Stimulated activated CD4-positive, alpha-beta T cell treated with anti-CD3 and anti-CD28 coated beads, Interleukin-15, amount 100 ng/mL, for 48 hours (primary cell): ENCODE measurements at regions not wholly inside any gene's neighbourhood (a gene's known extent, or its start where the extent isn't known, plus 50 kb on each side); places are given as distances from the start of the nearest gene placed in this dataset.

Source experiments
- DNase-seq, 2 donors: peaks; one replicate each; pipeline ENCODE4 v3.0.0-alpha.2; 2020; ENCODE audit warnings: low read depth in 2 of 2

DNA sequence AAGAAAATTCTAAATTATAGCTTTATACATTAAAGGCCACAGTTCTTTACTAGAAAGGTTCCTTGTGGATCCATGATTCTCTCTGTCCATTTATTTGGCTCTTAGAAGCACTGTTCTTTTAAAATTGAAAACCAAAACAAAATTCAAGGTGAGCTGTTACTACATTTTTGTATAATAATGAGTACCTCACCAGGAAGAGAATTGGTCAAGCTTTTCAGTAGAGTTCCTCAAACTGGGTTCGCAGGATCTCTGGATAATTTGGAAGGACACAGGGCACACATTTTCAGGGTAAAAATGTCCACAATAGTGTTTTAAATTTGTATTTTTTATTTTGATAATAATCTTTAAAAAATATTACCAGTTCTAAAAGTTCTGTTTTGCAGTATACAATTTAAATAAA, 93.0 kb downstream of the PPP1R3A start:
- DNase-seq = no peak

DNA sequence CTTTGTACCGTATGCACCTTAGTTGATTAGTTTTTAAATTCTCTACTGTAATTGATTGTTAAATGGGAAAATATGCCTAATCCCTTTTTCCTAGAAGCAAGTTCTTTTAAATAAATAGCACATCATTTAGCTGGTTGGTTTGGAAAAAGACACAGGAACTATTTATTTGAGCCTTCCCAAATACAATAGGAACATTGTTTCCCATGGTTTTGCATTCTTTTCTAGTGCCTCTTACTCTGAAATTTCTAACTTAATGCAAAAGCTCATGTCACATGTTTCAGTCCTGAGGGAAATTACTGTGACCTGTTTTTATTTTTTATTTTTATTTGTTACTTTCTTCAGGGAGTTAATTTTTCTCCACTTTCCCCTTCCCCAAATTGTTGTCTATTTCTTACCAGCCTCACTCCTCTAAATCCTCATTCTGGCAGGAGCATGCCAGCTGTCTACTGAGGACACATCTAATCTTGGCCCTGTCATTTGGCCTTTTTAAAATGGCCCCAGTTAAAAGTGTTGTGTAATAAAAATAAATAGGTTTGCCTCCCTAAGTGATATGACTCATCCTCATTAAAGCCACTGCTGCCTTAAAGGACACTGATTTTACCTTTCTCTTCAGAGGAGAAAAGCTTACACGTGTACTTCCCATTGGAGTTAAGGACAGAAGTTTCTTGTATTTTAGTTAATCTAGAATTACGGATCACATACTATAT, 94.5 kb downstream of the PPP1R3A start:
- DNase-seq = no peak

DNA sequence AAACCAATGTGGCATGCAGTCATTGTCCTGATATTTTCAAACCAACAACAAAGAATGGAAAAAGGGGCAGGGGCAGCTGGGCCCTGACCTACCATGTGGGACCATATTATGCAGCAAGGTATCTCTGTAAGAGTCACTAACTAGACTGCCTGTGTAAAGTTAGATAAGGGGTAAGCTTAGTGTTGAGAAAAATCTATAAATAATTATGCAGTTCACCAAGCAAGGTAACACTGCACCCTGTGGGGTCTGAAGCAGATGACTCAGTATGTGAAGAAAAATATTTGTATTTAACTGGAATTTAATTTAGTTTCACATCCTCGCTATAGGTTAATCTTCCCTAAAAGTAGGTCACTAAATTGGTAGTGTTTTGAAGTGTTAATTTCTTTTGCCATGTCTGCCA, 99.3 kb downstream of the PPP1R3A start:
- DNase-seq = no peak

DNA sequence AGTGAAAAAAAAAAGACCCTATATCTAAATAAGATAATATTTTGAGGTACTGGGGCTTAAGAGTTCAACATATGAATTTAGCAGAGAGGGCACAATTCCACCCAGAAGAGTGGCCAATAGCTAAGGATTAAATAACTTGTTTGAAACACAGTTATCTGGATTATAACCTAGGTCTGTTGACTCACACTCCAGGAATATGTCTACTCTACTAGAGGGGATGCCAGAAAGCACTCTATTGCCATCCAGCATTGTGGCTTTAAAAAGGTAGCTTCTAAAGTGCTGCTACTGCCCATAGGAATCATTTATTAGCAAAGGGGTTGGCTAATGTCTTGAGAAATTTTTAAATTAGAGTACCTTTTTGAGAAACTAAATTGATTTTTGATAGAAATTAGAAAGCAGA, 102.2 kb downstream of the PPP1R3A start:
- DNase-seq = no peak

DNA sequence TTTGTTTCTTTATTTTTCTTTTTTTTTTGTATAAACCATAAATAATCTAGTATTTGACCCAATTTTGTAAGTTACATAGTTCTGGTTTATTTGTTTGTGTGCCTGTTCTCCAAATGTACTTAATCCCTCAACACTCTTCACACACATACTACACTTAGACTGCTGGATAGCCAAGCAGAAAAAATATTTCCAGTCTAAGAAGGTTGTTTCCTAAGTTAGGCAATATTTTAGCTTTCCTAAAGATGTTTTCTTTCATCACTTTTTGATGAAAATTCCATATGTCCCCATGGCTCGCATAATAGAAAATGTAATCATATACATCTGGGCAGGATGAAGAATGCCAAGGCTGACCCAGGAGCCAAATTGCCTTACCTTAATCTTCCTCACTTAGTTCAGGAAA, 105.3 kb downstream of the PPP1R3A start:
- DNase-seq = no peak

DNA sequence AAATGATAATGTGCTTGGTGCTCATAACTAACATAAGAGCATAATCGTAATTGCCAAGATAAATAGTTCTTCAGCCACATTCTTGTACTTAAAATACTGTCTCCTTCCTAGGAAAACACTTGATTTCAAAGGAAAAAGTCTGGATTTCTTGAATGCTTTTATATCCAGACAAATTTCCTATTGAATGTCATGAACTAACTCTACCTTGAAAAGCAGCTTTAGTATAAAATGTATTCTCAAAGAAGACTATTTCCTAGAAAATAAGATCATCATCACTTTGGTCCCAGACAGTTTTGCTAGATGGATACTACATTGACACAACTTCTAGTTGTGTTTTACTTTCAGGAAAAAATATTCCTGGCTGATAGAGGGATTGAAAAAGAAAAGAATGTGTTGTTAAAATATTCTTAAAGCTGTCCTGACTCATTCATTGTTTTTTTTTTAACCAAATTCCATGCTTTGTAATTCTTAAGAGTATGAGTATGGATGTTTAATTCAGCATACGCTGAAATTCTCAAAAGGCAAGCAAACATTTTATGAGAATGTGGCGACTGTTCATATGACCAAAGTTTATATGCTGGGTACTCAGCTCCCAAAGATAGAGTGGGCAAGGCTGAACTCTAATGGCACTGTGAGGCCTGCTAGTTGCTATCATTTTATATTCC, 106.1 kb downstream of the PPP1R3A start:
- DNase-seq = no peak

DNA sequence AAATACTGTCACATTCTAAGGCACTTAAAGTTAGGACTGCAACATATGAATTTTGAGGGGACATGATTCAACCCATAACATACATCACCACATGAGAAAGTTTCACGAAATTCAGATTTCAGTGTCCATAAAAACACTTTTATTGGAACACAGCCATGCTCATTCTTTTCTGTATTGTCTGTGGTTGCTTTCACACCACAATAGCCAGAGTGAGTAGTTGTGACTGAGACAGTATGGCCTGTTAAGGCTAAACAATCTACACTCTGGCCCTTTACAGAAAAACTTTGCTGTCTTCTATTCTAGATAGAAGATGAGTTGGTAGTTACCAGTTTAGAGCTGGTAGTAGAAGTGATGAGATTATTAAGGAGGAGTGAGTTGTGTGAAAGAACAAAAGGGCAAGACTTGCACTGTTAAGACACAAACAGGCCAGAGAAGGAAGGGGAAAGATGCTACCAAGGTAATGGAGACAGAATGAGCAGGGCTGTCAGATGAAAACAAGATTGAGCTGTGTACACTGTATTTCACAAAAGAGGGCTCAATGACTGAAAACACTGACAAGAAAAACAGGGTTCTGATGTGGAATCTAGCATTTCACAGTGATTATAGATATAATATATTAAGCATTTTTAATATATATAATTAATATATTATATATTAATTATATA, 108.6 kb downstream of the PPP1R3A start:
- no peak for DNase-seq

DNA sequence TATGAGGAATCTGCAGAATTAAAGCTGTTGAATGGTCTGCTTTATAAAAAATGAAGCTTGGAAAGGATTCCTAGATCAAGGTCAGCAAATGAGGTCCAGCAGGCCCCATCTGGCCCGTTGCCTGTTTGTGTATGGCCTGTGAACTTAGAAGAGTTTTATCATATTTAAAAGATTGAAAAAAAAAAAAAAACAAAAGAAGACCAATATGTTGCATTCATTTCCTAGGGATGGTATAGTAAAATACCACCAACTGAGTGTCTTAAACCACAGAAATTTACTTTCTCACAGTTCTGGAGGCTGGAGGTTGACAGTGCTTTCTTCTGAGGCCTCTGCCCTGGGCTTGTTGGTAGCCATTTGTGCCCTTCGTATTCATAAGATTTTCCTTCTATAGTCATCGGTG, 109.2 kb downstream of the PPP1R3A start:
- DNase-seq = no peak

DNA sequence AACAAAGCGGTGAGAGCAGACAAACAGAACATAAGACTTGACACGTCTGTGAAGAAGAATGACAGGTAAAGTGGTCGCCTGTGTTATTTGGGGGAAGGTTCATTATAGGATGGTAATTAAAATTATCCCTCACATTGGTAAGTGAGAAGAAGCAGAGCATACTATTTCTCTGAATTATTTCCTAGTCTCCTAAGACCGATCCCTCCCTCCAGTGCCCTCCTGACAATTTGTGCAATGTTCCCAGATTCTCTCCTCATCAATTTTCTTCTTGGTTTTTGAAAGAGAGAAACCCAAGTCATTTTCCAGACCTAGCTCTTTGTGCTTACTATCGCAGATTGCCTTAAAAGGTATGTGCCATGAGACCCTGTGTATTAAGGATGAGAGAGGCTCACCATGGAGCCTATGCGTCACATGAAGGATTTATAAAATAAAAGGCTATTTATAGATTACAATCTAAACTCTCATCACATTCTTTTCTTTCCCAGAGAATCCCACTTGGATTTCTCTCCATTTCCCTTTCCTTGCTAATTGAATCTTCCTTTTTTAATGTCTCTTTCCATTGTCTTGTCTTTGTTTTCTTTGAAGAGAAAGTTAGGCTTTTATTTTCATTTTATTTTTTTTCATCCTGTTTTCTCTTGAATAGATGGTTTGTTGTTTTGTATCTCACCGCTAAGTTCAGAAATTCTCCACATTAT, 112.0 kb downstream of the PPP1R3A start:
- DNase-seq = no peak

DNA sequence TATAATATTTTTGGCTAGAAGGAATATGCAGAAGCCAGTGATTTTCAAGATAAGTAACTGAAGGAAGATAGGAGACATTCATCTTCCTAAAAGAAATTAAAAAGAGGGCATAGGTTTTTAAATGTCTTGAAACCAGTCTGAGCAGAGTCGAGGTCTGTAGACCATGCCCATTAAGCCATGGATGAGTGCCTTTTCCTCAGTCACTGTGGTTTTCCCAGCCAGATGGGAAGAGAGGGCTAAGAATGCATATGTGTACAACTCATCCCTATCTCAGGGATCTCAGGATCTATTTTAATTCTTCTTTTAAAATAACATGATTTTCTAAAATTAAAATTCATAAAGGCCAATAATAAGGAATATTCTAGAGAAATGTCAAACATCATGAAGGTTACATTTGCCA, 112.8 kb downstream of the PPP1R3A start:
- DNase-seq = no peak

DNA sequence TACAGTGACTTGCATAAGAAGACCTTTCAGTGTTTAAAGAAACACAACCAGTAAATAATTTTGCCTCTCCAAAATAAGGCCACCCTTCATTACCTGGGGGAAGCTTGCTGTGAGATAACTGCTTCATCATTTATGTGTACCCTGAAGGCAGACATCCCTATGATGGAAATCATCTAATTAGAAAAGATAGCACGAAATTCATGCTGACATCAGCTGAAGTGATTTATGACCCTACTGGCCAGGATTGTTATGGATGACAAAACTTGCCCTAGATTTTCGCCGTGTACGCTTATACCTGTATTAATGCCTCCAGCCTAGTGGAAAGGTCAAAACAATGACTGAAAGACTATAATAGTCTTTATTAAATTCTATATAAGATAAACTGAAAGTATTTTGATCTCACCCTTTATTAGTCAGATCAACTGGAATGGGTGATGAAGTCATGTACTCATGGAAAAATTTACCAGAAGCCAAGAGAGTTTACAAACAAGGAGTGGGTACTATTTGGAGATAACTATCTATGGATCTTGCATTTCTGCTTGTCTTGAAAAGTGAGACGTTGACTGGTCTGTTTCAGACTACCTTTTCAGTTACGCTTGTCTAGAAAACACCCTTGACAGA, 114.2 kb downstream of the PPP1R3A start:
- no peak for DNase-seq

DNA sequence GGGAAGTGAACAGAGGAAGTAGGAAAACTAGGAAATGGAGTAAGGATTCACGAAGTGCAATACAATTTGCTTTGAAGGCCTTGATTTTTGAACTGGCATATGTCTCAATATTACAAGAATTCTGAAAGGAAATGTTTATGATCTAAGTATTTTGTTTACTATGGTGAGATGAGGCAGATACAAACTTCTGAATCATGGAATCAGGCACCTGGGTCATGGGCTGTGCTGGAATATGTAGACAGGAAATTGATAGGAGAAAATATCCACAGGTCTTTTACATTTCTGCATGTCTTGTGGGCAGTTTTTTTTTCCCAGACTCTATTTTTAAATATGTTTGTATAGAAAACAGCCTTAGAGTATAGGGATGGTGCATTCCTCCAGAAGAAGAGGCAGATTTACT, 117.1 kb downstream of the PPP1R3A start:
- DNase-seq = no peak

DNA sequence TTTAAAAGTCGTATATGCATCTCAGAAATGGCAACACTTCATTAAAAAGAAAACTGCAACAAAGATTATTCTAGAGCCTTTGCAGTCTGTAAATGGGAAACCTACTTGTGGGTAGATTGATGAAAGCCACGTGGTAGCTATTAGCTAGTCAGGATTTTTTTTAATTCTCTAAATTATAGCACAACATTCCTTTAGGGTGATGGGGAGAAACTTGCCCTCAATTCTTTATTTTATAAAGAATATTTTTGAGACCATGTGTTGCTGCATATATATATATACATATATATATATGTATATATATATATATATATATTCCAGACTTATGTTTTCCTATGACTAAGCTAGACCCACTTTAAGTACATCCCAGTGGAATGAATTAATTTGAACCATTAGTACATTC, 118.0 kb downstream of the PPP1R3A start:
- no peak for DNase-seq

DNA sequence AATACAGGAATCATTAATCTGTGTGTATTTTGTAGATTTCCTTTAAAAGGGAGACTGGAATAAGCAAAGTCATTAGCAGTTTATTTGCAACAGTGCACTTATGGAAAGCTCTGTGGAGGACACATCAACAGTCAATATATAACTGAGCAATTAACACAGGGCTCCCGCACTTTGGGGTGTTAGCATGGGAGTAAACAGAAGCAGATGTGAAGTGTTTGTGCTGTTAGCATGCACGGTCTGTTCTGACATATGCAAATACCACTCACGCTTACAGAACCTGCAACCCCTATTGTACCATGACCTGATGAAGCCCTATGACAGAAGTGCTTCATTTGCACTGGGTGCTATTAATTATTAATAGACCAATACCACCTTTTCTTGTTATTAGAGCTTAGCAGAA, 118.9 kb downstream of the PPP1R3A start:
- DNase-seq = no peak

DNA sequence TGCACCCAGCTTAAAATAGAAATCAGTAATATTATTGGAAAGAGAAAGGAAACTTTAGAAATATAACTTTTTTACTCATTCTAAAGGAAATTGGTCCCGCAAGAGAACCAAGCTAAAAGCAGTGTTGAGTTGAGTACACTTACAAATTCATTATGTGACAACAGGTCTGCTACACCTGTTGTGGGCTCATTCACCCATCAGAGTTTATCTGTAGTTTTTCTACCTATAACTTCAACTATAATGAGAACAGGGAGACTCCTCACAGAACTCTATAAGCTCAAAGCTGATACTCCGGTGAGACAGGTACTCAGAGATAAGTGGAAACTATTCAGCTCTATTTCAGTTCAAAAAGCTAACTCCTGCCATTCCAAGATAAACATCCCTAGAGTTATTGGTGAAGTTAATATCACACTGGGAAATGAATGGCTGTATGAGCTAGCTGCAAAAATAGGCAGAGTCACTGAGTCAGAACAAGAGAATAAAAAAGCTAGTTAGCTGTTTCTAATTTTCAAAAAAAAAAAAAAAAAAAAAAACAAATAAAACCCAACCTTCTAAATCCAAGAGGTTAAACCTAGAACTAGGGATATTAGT, 121.3 kb downstream of the PPP1R3A start:
- no peak for DNase-seq

DNA sequence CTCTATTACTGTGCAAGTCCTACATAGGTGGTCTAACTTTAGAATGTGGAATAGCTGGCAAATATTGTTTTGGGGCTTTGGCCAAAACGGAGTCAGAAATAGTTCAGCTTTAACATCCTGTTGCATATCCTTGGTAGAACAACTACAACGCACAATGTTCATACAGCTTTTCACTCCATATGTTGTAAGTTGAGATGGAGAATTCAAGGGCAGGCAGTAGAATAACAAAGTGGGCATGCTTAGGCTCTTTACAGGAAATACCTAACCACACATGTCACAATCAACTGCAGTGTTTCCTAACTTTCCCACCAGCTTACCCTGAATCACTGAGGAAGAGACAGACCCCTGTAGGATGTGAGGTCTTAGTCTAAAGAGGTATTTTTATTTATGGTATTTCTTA, 122.3 kb downstream of the PPP1R3A start:
- no peak for DNase-seq

DNA sequence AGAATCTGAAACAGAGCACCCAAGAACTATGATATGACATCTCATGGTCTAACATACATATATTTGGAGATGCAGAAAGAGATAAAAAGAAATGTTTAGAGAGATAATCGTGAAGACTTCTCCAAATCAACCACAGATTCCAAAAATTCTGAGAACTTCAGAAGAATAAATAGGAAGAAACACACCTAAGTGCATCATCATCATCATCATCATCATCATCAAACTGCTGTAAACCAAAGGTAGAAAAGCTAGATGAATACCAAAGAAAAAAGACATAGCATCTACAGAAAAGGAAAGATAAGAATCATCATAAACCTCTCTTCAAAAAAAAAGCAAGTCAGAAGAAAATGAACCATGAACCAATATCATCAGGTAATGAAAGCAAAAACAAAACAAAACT, 124.2 kb downstream of the PPP1R3A start:
- no peak for DNase-seq

DNA sequence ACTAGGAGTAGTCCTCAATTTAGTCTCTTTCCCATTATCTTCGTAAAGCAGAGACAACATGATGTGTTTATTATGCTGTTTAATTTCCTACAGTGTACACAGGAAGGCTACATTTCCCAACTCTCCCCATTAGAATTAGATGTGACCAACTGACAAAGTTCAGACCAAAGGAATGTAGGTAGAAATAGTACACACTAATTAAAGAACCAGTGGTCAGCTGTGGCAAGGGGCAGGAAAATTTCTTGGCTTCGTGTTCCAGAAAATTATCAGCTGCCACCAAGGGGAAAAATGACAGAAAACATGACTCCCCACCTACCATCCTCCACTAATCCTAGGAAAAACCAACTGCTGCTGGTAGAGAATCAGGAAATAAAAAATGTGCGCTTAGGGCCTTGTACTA, 125.6 kb downstream of the PPP1R3A start:
- DNase-seq = no peak

DNA sequence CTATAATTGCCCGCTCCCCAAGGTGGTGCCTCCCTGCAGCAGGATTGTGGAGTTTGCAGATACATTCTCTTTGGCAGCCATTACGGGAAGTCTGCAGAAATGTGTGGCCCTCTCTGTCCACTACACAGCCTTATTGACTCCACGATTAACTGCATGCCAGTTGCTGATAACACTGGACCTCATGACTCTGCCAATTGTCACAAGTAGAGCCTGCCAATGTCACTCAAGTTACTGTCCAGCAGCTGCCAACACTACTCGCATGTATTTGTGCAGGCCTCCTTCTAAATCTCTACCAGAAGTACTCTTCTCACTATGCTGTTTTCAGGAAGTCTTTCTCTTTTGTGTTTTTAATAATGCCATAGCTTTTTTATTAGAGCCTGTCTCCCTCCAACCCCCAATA, 128.8 kb downstream of the PPP1R3A start:
- DNase-seq = no peak

DNA sequence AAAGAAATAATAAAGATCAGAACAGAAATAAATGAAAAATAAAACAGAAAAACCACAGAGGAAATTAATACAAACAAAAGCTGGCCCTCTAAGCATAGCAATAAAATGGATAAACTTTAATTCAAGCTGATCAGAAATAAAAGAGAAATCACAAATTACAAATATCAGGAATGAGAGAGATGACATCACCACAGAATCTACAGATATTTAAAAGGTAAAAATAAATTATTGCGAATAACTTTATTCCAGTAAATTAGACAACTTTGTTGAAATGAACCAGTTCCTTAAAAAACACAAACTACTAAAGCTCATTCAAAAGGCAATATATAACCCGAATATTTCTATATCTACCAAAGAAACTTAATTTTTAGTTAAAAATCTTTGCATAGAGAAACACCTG, 131.7 kb downstream of the PPP1R3A start:
- DNase-seq = no peak

DNA sequence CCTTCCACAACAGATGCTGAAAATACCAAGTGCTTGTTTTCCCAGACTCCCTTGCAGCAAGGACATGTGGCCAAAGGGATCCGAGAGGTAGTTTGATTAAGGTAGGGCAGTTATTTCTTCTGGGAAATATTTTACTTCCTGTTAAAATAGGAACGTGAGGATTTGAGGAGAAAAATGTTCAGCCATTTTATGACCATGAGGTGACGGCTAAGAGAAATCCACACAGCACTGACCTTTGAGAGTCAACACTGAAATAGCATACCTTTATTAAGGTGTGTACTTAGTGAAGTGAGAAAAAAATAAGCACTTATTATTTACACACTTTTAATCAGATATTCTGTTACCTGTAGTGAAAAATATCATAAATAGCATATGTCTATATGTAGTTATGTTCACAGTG, 133.9 kb downstream of the PPP1R3A start:
- no peak for DNase-seq

DNA sequence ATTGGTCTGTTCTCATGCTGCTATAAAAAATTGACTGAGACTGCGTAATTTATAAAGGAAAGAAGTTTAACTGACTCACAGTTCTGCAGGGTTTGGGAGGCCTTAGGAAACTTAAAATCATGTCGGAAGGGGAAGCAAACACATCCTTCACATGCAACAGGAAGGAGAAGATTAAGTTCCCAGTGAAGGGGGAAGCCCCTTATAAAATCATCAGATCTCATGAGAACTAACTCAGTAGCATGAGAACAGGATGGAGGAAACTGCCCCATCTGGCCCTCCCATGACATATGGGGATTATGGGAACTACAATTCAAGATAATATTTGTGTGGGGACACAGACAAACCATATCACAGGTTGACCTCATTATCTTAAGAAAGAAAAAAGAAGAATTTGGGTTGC, 134.5 kb downstream of the PPP1R3A start:
- no peak for DNase-seq
